H1 (cell line): ENCODE measurements at regions not wholly inside any gene's neighbourhood (a gene's known extent, or its start where the extent isn't known, plus 50 kb on each side); places are given as distances from the start of the nearest gene placed in this dataset.

Experiments
- CEBPB ChIP-seq: IDR thresholded peaks from 2 replicates; pipeline ENCODE4 v1.6.1; 2012; ENCODE audit warnings: low read depth, low read length
- CTBP2 ChIP-seq: IDR thresholded peaks from 2 replicates; pipeline ENCODE4 v1.7.0; 2011; ENCODE audit warnings: borderline replicate concordance, mild to moderate bottlenecking, moderate library complexity, mixed read lengths, low read length; ENCODE audit not compliant: insufficient read depth, insufficient read length
- HDAC2 ChIP-seq, 2 experiments: fragments of 300-600 bp in 1 of 2; sonication (generic) in 1 of 2; IDR thresholded peaks; 2 replicates each; pipeline ENCODE4 v1.6.1; 2011 to 2012; ENCODE audit warnings: low read depth in 2 of 2, low read length in 2 of 2, mild to moderate bottlenecking in 2 of 2, moderate library complexity in 2 of 2, borderline replicate concordance in 1 of 2, inconsistent platforms in 1 of 2
- NRF1 ChIP-seq: IDR thresholded peaks from 2 replicates; pipeline ENCODE4 v1.6.1; 2011; ENCODE audit warnings: mild to moderate bottlenecking, low read depth, low read length, improper control_type of control experiment
- POU5F1 ChIP-seq: IDR thresholded peaks from 2 replicates; pipeline ENCODE4 v1.6.1; 2011; ENCODE audit warnings: low read depth, mild to moderate bottlenecking, low read length, moderate library complexity
- SIX5 ChIP-seq: IDR thresholded peaks from 2 replicates; pipeline ENCODE4 v1.6.1; 2011; ENCODE audit warnings: mild to moderate bottlenecking, low read depth, low read length
- SP1 ChIP-seq: IDR thresholded peaks from 2 replicates; pipeline ENCODE4 v1.6.1; 2011; ENCODE audit warnings: low read depth, low read length
- TAF1 ChIP-seq: IDR thresholded peaks from 2 replicates; pipeline ENCODE4 v1.6.1; 2011; ENCODE audit warnings: mild to moderate bottlenecking, low read depth, low read length
- TF ChIP-seq, protein P1 (sequence below): fragments of 300-600 bp; sonication (generic); IDR thresholded peaks from 2 replicates; pipeline ENCODE4 v1.7.1; 2012; ENCODE audit warnings: low read length, moderate library complexity, mild to moderate bottlenecking, inconsistent platforms; ENCODE audit not compliant: insufficient replicate concordance
- TF ChIP-seq, protein P2 (sequence below): IDR thresholded peaks from 2 replicates; pipeline ENCODE4 v1.6.1; 2012; ENCODE audit warnings: low read length, inconsistent platforms
- TF ChIP-seq, protein P3 (sequence below): IDR thresholded peaks from 2 replicates; pipeline ENCODE4 v1.6.1; 2012; ENCODE audit warnings: inconsistent platforms

DNA sequence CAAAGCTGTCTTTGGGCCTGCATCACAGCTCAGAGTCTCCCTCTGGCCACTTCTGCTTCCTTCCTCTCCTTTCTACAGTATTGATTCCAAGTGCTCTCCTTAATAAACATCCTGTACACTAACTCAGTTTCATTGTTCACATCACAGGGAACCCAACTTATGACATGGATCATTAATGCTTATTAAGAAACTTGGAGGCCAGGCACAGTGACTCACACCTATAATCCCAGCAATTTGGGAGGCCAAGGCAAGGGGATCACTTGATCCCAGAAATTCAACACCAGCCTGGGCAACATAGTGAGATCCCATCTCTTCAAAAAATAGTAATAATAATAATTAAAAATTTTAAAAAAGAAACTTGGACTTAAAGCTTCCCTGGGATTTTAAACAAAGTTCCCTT, 89.2 kb upstream of the EFHC2 start (continued):
- TF ChIP-seq, protein P1, sequence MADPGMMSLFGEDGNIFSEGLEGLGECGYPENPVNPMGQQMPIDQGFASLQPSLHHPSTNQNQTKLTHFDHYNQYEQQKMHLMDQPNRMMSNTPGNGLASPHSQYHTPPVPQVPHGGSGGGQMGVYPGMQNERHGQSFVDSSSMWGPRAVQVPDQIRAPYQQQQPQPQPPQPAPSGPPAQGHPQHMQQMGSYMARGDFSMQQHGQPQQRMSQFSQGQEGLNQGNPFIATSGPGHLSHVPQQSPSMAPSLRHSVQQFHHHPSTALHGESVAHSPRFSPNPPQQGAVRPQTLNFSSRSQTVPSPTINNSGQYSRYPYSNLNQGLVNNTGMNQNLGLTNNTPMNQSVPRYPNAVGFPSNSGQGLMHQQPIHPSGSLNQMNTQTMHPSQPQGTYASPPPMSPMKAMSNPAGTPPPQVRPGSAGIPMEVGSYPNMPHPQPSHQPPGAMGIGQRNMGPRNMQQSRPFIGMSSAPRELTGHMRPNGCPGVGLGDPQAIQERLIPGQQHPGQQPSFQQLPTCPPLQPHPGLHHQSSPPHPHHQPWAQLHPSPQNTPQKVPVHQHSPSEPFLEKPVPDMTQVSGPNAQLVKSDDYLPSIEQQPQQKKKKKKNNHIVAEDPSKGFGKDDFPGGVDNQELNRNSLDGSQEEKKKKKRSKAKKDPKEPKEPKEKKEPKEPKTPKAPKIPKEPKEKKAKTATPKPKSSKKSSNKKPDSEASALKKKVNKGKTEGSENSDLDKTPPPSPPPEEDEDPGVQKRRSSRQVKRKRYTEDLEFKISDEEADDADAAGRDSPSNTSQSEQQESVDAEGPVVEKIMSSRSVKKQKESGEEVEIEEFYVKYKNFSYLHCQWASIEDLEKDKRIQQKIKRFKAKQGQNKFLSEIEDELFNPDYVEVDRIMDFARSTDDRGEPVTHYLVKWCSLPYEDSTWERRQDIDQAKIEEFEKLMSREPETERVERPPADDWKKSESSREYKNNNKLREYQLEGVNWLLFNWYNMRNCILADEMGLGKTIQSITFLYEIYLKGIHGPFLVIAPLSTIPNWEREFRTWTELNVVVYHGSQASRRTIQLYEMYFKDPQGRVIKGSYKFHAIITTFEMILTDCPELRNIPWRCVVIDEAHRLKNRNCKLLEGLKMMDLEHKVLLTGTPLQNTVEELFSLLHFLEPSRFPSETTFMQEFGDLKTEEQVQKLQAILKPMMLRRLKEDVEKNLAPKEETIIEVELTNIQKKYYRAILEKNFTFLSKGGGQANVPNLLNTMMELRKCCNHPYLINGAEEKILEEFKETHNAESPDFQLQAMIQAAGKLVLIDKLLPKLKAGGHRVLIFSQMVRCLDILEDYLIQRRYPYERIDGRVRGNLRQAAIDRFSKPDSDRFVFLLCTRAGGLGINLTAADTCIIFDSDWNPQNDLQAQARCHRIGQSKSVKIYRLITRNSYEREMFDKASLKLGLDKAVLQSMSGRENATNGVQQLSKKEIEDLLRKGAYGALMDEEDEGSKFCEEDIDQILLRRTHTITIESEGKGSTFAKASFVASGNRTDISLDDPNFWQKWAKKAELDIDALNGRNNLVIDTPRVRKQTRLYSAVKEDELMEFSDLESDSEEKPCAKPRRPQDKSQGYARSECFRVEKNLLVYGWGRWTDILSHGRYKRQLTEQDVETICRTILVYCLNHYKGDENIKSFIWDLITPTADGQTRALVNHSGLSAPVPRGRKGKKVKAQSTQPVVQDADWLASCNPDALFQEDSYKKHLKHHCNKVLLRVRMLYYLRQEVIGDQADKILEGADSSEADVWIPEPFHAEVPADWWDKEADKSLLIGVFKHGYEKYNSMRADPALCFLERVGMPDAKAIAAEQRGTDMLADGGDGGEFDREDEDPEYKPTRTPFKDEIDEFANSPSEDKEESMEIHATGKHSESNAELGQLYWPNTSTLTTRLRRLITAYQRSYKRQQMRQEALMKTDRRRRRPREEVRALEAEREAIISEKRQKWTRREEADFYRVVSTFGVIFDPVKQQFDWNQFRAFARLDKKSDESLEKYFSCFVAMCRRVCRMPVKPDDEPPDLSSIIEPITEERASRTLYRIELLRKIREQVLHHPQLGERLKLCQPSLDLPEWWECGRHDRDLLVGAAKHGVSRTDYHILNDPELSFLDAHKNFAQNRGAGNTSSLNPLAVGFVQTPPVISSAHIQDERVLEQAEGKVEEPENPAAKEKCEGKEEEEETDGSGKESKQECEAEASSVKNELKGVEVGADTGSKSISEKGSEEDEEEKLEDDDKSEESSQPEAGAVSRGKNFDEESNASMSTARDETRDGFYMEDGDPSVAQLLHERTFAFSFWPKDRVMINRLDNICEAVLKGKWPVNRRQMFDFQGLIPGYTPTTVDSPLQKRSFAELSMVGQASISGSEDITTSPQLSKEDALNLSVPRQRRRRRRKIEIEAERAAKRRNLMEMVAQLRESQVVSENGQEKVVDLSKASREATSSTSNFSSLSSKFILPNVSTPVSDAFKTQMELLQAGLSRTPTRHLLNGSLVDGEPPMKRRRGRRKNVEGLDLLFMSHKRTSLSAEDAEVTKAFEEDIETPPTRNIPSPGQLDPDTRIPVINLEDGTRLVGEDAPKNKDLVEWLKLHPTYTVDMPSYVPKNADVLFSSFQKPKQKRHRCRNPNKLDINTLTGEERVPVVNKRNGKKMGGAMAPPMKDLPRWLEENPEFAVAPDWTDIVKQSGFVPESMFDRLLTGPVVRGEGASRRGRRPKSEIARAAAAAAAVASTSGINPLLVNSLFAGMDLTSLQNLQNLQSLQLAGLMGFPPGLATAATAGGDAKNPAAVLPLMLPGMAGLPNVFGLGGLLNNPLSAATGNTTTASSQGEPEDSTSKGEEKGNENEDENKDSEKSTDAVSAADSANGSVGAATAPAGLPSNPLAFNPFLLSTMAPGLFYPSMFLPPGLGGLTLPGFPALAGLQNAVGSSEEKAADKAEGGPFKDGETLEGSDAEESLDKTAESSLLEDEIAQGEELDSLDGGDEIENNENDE, result no peak
- TF ChIP-seq TAF1 (no peak), HDAC2 (IDR thresholded peaks at IDR 0.05; ENCODE audit: borderline replicate concordance in 1 of 2, low read depth in 2 of 2, low read length in 2 of 2) (no peak), POU5F1 (no peak), CTBP2 (no peak), SIX5 (no peak), SP1 (no peak), NRF1 (no peak), CEBPB (no peak)
- TF ChIP-seq, protein P2, sequence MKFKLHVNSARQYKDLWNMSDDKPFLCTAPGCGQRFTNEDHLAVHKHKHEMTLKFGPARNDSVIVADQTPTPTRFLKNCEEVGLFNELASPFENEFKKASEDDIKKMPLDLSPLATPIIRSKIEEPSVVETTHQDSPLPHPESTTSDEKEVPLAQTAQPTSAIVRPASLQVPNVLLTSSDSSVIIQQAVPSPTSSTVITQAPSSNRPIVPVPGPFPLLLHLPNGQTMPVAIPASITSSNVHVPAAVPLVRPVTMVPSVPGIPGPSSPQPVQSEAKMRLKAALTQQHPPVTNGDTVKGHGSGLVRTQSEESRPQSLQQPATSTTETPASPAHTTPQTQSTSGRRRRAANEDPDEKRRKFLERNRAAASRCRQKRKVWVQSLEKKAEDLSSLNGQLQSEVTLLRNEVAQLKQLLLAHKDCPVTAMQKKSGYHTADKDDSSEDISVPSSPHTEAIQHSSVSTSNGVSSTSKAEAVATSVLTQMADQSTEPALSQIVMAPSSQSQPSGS, result no peak
- TF ChIP-seq, protein P3, sequence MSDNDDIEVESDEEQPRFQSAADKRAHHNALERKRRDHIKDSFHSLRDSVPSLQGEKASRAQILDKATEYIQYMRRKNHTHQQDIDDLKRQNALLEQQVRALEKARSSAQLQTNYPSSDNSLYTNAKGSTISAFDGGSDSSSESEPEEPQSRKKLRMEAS, result no peak
